ENCODE measurements at regions not wholly inside any gene's neighbourhood (a gene's known extent, or its start where the extent isn't known, plus 50 kb on each side); places are given as distances from the start of the nearest gene placed in this dataset.

GRCh38 chrX:136975684-136976470 is 57.9 kb downstream of the GPR101 start:
- H3K27ac ChIP-seq, result no peak overlapping the region
- H3K4me3 ChIP-seq, result no peak overlapping the region
- TF ChIP-seq CTCF (IDR thresholded peaks at IDR 0.05), result no peak
- H3K9me3 ChIP-seq, result peaks cover 0 to 7% (median 0%) of the 10 kb centered on the region in 3 donors
- H3K36me3 ChIP-seq, result no peaks in the 10 kb centered on the region
- H3K4me1 ChIP-seq, result peaks cover 0 to 4% (median 0%) of the 10 kb centered on the region in 4 donors
- no peaks in the 10 kb centered on the region for H3K27me3 ChIP-seq
- DNase-seq, result no peak
- intact Hi-C loops (cut with DNase I; ENCODE audit: low total_unique reads), result no loop called here

GRCh38 chrX:136967966-136968365 is 65.8 kb downstream of the GPR101 start:
- Histone ChIP-seq H3K4me3 (no peak overlapping the region), H3K36me3 (no peaks in the 10 kb centered on the region), H3K27ac (no peak overlapping the region), H3K4me1 (no peaks in the 10 kb centered on the region), H3K9me3 (peaks cover 0 to 4% (median 0%) of the 10 kb centered on the region in 3 donors), H3K27me3 (no peaks in the 10 kb centered on the region)
- no peak for TF ChIP-seq CTCF (IDR thresholded peaks at IDR 0.05)
- no peak for DNase-seq
- intact Hi-C loops (cut with DNase I; ENCODE audit: low total_unique reads), result no loop called here

GRCh38 chrX:136963973-136964372 is 69.8 kb downstream of the GPR101 start:
- H3K27me3 ChIP-seq, result no peaks in the 10 kb centered on the region
- intact Hi-C loops (cut with DNase I; ENCODE audit: low total_unique reads), result no loop called here
- H3K4me1 ChIP-seq, result no peaks in the 10 kb centered on the region
- no peak overlapping the region for H3K4me3 ChIP-seq
- no peak for DNase-seq
- H3K9me3 ChIP-seq, result peaks cover 0 to 4% (median 0%) of the 10 kb centered on the region in 3 donors
- H3K36me3 ChIP-seq, result no peaks in the 10 kb centered on the region
- no peak for TF ChIP-seq CTCF (IDR thresholded peaks at IDR 0.05)
- no peak overlapping the region for H3K27ac ChIP-seq

- intact Hi-C loops (cut with DNase I; ENCODE audit: low total_unique reads), result no loop called here
Measured at GRCh38 chrX:136961594-136962135, 72.1 kb downstream of the GPR101 start.

GRCh38 chrX:136954930-136955329 is 74.4 kb upstream of the RBMX start:
- DNase-seq, result no peak
- intact Hi-C loops (cut with DNase I; ENCODE audit: low total_unique reads), result no loop called here

More at GRCh38 chrX:136961594-136962135, 72.1 kb downstream of the GPR101 start:
- no peaks in the 10 kb centered on the region for H3K4me1 ChIP-seq
- H3K9me3 ChIP-seq, result no peaks in the 10 kb centered on the region
- DNase-seq, result no peak
- TF ChIP-seq CTCF (IDR thresholded peaks at IDR 0.05), result no peak
- H3K4me3 ChIP-seq, result no peak overlapping the region
- H3K36me3 ChIP-seq, result no peaks in the 10 kb centered on the region
- H3K27ac ChIP-seq, result no peak overlapping the region
- no peaks in the 10 kb centered on the region for H3K27me3 ChIP-seq

More at GRCh38 chrX:136954930-136955329, 74.4 kb upstream of the RBMX start:
- TF ChIP-seq CTCF (IDR thresholded peaks at IDR 0.05), result no peak
- no peaks in the 10 kb centered on the region for H3K4me1 ChIP-seq
- H3K9me3 ChIP-seq, result no peaks in the 10 kb centered on the region
- no peaks in the 10 kb centered on the region for H3K36me3 ChIP-seq
- H3K4me3 ChIP-seq, result no peak overlapping the region
- H3K27me3 ChIP-seq, result no peaks in the 10 kb centered on the region
- H3K27ac ChIP-seq, result no peak overlapping the region
